H4 (cell line): ENCODE measurements at regions not wholly inside any gene's neighbourhood (a gene's known extent, or its start where the extent isn't known, plus 50 kb on each side); places are given as distances from the start of the nearest gene placed in this dataset.
"Not testable (repeated sequence)": the region's sequence is repeated elsewhere in the genome, so short reads cannot be mapped to it uniquely, and the experiment has no call there.

Source experiments
- DNase-seq: peaks from one replicate; pipeline ENCODE4 v3.0.0-alpha.2; 2015; ENCODE audit warnings: low spot score

DNA sequence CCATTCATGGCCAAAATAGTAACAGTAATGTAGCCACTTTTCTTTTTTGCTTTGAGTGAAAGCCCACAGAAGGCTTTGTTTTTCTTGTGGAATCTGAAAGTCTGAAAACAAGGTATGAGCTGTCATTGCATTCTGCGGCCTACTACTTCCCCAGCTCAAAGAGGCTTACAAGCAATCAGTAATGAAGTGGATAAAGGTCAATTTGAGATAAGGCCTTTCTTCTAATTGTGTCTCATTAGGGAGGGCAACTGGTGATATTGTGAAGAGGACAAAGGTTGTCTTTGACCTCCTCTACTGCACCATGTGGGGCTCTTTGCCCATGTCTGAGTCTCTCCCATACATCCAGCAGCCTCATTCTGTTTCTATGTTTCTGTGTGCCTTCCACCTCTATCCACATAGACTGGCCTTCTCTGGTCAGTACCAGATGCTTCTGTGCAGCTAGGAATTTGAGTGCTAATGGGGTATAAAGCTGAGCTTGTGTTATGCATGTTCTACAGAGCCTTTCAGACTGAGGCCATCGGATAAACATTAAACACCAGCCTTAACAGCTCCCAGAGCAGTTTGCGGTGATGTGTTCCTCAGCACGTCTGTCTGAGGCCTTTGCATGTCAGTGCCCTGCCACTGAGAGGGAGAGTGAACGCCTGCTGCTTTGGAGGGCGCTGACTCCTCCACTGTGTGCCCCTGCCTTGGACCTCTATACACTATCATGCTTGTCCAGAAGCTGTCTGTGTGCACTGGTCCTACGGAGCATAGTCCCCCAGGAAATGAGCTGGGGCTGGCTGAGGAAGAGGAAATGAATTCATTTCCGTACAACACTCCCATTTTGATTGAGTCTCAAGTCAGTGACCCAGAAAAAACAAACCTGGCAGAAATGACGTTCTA is 80.2 kb downstream of the SH2D1A start:
- no peak for DNase-seq

DNA sequence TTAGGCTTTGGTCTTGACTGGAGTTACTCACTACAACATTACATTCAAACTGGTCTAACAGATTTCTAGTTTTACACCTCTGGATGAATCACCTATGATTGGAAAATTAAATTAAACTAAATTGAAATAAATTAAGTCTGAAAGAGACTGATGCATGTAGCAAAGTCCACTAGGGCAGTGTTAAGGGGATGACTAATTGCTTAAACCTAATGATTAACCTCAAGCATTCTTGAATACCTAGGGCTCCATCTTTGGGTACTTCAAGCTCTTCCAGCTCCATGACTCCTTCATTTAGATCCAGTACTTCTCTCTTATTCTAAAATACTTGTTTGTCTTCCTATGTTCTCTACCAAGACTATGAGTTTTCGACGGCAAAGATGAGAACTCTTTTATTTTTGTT is 86.8 kb downstream of the SH2D1A start:
- DNase-seq = no peak

DNA sequence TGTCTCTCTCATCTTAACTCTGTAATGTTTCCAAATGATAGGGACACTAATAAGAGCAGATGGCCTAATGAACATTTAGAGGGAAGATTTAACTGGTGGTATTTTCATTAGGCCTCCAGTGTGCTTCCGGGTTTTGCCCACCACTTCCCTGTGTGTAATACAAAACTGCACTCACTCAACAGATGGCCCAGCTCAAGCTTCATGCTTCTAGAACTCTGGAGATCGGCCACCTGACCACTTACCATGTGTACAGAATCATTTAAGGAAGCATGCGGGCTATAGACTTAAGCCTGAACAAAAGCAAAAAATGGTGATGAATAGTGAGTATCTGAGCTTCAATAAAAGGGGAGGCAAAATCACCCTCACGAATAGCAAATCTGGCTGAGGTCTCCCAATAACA is 89.3 kb downstream of the SH2D1A start:
- no peak for DNase-seq

GRCh38 chrX:124440695-124441094 is 94.3 kb downstream of the SH2D1A start:
- DNase-seq = no peak

GRCh38 chrX:124441971-124442590 is 95.7 kb downstream of the SH2D1A start:
- DNase-seq = no peak

DNA sequence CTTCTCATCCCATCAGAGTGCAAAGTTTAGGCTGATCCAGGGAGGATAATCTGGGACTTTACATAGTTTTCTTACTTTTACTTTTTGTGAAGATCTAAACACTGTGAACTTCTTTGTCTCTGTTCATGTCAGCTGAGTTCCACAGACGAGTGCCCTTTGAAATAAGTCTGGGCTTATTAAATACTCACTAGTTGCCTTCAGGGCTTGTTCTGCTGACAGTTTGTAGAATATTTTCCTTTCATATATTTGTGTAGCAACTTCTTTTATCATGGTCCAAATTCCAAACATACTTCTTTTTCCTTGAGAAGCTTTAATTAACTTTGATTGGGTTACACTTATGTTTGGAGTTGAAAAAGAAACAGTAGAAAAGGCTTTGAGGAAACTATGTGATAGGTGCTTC is 109.6 kb downstream of the SH2D1A start:
- DNase-seq = no peak

DNA sequence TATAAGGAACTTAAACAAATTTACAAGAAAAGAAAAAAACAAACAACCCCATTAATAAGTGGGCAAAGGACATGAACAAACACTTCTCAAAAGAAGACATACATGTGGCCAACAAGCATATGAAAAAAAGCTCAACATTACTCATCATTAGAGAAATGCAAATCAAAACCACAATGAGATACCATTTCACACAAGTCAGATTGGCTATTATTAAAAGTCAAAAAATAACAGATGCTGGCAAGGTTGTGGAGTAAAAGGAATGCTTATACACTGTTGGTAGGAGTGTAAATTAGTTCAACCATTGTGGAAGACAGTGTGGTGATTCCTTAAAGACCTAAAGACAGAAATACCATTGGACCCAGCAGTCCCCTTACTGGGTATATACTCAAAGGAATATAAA is 113.5 kb downstream of the SH2D1A start:
- not testable (repeated sequence) for DNase-seq

DNA sequence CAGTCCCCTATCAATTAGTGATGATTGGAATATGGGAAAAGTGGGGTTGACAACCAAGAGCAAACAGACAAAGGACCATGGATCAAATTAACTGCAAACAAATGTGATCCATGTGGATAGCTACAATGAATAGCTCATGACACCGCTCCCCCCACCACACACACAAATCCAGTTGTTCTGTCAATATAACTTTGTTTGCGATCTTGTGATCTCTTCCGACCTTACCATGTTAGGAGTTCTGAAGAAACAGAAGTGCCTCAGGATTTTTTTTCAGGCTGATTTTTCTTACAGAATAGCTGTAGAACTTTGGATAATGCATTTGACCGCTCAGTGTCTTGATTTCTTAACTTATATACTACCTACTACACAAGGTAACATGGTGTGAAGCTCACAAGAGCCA is 116.6 kb downstream of the SH2D1A start:
- DNase-seq = no peak

GRCh38 chrX:124467202-124467601 is 120.8 kb downstream of the SH2D1A start:
- no peak for DNase-seq

GRCh38 chrX:124475358-124475757 is 129.0 kb downstream of the SH2D1A start:
- no peak for DNase-seq

GRCh38 chrX:124476562-124476961 is 130.2 kb downstream of the SH2D1A start:
- no peak for DNase-seq

DNA sequence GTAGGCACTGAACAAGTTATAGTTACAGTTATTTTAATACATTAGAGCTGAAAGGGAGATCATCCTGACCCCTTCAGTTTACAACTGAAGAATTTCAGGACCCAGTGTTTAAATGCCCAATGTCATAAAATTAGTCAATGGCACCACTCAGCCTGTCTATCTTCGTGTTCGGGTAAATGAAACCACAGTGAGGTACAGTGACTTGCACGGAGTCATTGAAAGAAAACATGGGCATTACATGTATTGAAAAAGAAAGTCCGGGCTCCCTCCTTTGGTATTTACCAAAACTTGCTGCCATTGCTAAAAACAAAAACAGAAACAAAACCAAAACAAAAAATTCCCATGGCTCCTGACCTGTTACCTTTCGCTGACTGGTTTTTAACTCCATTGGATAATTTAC is 131.7 kb downstream of the SH2D1A start:
- DNase-seq = no peak

DNA sequence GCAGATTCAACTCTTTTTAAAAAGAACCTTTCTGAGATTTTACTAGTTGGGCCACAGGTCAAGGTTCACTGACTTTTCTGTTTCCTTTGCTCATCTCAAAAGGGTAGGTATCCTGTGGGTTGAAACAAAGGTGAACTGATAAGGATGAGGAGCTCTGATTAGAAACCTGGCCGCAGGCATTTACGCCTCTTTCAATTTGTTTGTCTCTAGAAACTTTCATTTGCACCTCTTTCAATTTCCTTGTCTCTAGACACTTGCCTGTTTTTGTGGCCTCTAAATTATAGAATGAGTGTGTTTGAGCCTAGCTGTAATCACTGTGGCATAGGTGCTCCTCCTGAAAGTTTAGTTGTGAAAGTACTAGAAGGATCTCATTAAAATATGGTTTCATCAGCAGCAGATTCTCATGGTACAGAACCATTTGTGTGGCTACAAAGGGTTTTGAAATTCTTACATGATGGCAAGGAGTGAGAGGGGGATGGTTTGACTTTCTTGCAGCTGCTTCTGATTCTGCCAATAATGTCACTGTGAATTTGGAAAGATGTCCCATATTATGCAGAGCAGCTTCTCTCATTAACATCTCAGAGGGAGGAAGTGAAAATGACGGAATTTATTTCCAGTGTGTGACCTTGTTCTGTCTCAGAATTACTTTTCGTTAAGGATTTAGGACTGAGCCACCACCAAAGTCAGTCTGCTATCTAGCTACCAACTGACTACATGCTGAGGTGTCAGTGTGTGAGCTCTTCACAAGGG is 142.2 kb downstream of the SH2D1A start:
- DNase-seq = no peak

DNA sequence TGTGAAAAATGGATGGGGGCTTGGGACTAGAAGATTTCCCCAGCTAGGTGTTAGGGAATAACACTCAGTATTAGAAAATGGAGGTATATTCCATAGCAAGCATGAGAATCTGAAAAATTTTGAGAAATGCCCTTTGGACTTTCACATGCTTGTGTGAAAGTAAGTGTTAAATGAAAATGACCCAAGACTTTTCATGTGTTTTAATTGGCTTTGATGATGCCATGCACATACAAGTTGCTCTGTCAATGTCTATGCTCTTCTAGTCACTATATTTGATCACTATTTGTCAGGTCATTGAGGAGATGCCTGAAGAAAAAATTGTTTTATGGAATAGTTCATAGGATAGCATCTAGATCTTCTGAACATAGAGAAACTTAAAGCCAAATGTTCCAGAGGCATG is 147.6 kb downstream of the SH2D1A start:
- no peak for DNase-seq

DNA sequence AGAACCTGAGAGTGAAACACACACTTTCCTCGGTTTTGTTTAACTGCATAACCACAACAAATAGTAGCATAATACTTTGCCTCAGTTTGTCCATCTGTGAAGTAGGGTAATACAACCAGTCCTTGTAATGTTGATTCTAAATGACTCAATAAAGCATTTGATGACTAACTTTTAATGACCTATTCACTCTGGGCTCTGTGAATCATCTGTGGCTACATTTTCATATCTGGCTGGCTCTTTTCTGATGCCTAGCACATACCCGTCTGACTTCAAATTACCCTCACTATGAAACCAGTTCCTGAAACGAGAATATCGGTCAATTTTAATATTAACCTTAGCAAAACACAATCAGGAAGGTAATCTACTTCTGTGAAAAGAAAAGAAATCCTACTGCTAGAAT is 151.0 kb downstream of the SH2D1A start:
- DNase-seq = no peak

GRCh38 chrX:124501586-124501985 is 155.2 kb downstream of the SH2D1A start:
- DNase-seq = no peak

- DNase-seq = no peak
These were observed 155.8 kb downstream of the SH2D1A start for GRCh38 chrX:124502166-124502565.

DNA sequence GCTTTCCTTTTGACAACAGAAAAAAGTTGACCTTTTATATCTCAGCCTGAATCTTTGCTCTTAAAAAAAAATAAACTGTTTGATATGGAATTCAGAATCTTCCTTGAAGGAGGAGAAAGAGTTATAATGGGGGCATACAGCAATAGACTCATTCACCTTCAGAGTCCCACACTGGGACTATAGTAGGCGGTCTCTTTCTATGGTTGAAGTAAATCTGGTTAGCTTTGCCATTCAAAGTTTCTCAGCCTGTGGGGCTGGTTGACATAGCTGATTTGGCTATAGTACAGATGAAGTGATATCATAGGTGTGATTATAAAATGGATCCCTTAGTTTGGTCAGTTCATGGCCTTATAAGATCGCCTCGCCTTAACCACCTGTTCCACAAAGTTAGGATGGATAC is 156.2 kb downstream of the SH2D1A start:
- no peak for DNase-seq

DNA sequence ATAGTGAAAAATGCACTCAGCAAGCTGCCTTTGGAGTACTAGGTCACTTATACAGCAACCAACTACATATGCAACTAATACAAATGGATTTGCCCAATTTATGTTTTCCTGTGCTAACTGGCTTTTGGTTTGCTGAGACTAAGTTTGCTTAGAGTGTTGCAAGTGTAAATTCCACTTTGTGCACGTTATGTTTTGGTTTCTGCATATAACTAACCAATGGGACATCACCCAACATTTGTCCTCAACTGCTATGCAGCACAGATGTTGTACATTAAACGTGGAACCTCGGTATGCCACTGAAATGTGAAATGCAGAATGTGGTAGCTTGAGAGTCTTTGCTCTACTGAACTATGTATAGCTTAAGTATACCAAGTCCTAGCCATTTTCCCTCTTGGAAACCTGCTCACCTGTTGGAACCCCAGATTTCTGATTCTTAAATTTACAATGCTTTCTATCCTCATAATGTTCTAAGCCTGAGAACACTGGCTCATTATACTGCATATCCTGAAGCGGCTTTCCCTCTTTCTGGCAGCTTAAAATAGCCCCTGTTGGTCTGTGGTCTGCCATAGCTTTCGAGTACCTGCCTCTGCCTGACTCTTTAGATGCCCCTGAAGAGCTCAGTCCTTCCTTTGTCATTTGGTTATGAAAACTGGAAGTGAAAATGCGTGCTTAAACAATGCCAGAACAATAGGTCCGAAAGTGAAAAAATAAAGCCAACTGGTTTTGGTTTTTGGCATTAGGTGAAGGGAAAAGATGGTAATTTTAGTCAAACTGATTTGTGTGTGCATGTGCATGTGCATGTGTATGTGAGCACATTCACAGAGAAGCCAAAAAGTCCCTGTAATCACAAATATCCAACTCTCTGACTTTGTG is 158.0 kb downstream of the SH2D1A start:
- no peak for DNase-seq

DNA sequence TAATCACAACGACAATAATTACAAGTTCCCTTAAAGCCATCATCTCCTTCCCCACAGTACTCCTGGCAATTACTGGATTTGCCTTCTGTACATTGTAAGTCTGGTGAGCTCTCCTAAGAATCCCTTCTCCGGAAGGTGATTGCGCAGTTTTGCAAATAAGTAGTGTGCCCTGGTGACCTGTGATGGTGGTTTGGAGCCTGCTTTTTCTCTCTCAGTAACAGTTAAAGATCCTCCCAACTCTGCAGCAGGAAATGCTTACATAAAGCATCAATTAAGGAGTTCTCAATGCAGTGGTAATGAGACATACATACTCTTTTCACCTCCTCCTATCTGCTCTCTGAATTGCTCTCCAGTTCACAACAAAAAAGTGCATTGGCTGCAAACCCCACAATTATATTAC is 159.7 kb downstream of the SH2D1A start:
- no peak for DNase-seq

- DNase-seq = no peak
These were observed 160.9 kb downstream of the SH2D1A start for GRCh38 chrX:124507246-124507645.

GRCh38 chrX:124518885-124519284 is 172.5 kb downstream of the SH2D1A start:
- DNase-seq = peak; percentile 4
